Peyer's patch (tissue), 4 donors: ENCODE measurements at regions not wholly inside any gene's neighbourhood (a gene's known extent, or its start where the extent isn't known, plus 50 kb on each side); places are given as distances from the start of the nearest gene placed in this dataset.
"Not testable (repeated sequence)": the region's sequence is repeated elsewhere in the genome, so short reads cannot be mapped to it uniquely, and the experiment has no call there.

Experiments used
- CTCF ChIP-seq, 6 experiments: fragments of 450-650 bp in 4 of 6; fragments of 200-600 bp in 2 of 6; sonication (generic) in 1 of 6; IDR thresholded peaks; one replicate each; pipeline ENCODE4 v1.5.1; 2017 to 2019; ENCODE audit warnings: antibody characterized with exemption in 6 of 6, mild to moderate bottlenecking in 3 of 6, moderate library complexity in 1 of 6
- POLR2A ChIP-seq, 2 donors: fragments of 450-650 bp; IDR thresholded peaks; one replicate each; pipeline ENCODE4 v1.5.1; 2017; ENCODE audit warnings: antibody characterized with exemption in 2 of 2, mild to moderate bottlenecking in 2 of 2, moderate library complexity in 2 of 2

DNA sequence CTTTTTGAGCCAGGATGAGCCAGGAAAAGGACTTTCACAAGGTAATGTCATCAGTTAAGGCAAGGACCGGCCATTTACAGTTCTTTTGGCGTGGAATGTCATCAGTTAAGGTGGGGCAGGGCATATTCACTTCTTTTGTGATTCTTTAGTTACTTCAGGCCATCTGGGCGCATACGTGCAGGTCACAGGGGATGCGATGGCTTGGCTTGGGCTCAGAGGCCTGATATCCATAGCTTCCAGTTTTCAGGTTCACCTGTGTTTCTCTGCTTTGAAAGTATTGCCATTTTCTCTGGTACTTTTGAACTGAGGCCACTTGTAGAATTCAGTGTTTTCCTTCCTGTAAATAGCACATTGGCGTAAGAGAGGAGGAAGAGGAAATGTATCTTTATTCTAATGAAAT is 546.9 kb downstream of the NR2F2 start:
- TF ChIP-seq CTCF, POLR2A (IDR thresholded peaks at IDR 0.05): not testable (repeated sequence)
